Mammary epithelial cell (primary cell): ENCODE measurements at regions not wholly inside any gene's neighbourhood (a gene's known extent, or its start where the extent isn't known, plus 50 kb on each side); places are given as distances from the start of the nearest gene placed in this dataset.

ENCODE experiments used
- EZH2 ChIP-seq: IDR thresholded peaks from 2 replicates; pipeline ENCODE4 v1.6.1; 2012; ENCODE audit warnings: low read length, inconsistent platforms, borderline replicate concordance
- TF ChIP-seq, protein P1 (sequence below), 2 donors: IDR thresholded peaks in 1 of 2; conservative IDR thresholded peaks in 1 of 2; 2 replicates each; pipeline ENCODE4 v1.5.1; 2011 to 2012; ENCODE audit warnings: inconsistent platforms in 2 of 2, low read length in 2 of 2, mild to moderate bottlenecking in 2 of 2, control low read depth in 1 of 2, low read depth in 1 of 2; ENCODE audit not compliant: insufficient read depth in 1 of 2; ENCODE audit errors: extremely low read depth in 1 of 2

GRCh38 chr2:19823507-19823906 lies 78.3 kb downstream of the TTC32 start:
- TF ChIP-seq, protein P1, sequence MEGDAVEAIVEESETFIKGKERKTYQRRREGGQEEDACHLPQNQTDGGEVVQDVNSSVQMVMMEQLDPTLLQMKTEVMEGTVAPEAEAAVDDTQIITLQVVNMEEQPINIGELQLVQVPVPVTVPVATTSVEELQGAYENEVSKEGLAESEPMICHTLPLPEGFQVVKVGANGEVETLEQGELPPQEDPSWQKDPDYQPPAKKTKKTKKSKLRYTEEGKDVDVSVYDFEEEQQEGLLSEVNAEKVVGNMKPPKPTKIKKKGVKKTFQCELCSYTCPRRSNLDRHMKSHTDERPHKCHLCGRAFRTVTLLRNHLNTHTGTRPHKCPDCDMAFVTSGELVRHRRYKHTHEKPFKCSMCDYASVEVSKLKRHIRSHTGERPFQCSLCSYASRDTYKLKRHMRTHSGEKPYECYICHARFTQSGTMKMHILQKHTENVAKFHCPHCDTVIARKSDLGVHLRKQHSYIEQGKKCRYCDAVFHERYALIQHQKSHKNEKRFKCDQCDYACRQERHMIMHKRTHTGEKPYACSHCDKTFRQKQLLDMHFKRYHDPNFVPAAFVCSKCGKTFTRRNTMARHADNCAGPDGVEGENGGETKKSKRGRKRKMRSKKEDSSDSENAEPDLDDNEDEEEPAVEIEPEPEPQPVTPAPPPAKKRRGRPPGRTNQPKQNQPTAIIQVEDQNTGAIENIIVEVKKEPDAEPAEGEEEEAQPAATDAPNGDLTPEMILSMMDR (conservative IDR thresholded peaks at IDR 0.05 in 1 of 2, IDR thresholded peaks at IDR 0.05 in 1 of 2; ENCODE audit: extremely low read depth in 1 of 2, insufficient read depth in 1 of 2, low read depth in 1 of 2, low read length in 2 of 2), result no peak
- no peak for TF ChIP-seq EZH2
